DOHH2 (cell line): ENCODE measurements at regions not wholly inside any gene's neighbourhood (a gene's known extent, or its start where the extent isn't known, plus 50 kb on each side); places are given as distances from the start of the nearest gene placed in this dataset.

Experiments used
- H3F3A ChIP-seq: fragments of 200-600 bp; sonication (generic), shearing (Covaris generic); 2 replicates; pipeline ENCODE4 v1.6.0; 2016; ENCODE audit warnings: antibody characterized with exemption, mild to moderate bottlenecking; ENCODE audit not compliant: control insufficient read depth, insufficient read depth
- H3K27ac ChIP-seq: fragments of 200-600 bp; sonication (generic); 2 replicates; pipeline ENCODE4 v1.5.1; 2014; ENCODE audit warnings: low read depth, mild to moderate bottlenecking, low read length, moderate library complexity
- H3K27me3 ChIP-seq: fragments of 200-600 bp; sonication (generic); 2 replicates; pipeline ENCODE4 v1.6.1; 2014; ENCODE audit warnings: mild to moderate bottlenecking, low read length, mixed read lengths; ENCODE audit not compliant: control insufficient read depth
- H3K36me3 ChIP-seq: fragments of 200-600 bp; sonication (generic); 2 replicates; pipeline ENCODE4 v1.6.1; 2014; ENCODE audit warnings: mild to moderate bottlenecking, low read length, moderate library complexity, mixed read lengths; ENCODE audit not compliant: control insufficient read depth
- H3K4me1 ChIP-seq: fragments of 200-600 bp; sonication (generic); 2 replicates; pipeline ENCODE4 v1.6.1; 2014; ENCODE audit warnings: mild to moderate bottlenecking, low read length, mixed read lengths; ENCODE audit not compliant: control insufficient read depth
- H3K4me2 ChIP-seq: fragments of 200-600 bp; sonication (generic); 2 replicates; pipeline ENCODE4 v1.6.0; 2014; ENCODE audit warnings: mild to moderate bottlenecking, low read length, moderate library complexity
- H3K4me3 ChIP-seq: fragments of 200-600 bp; sonication (generic); 2 replicates; pipeline ENCODE4 v1.5.1; 2014; ENCODE audit warnings: mild to moderate bottlenecking, low read length, mixed read lengths
- H3K79me2 ChIP-seq: fragments of 200-600 bp; sonication (generic); 2 replicates; pipeline ENCODE4 v1.6.1; 2014; ENCODE audit warnings: mild to moderate bottlenecking, low read length, mixed read lengths; ENCODE audit not compliant: control insufficient read depth
- H3K9me2 ChIP-seq: fragments of 200-600 bp; sonication (generic); replicated peaks from 2 replicates; pipeline ENCODE4 v1.6.1; 2014; ENCODE audit warnings: mild to moderate bottlenecking, low read length, mixed read lengths; ENCODE audit not compliant: control insufficient read depth
- H3K9me3 ChIP-seq: fragments of 200-600 bp; sonication (generic); 2 replicates; pipeline ENCODE4 v1.6.1; 2014; ENCODE audit warnings: antibody characterized with exemption, low read length, mixed read lengths; ENCODE audit not compliant: control insufficient read depth, insufficient read depth
- H4K20me1 ChIP-seq: fragments of 200-600 bp; sonication (generic); 2 replicates; pipeline ENCODE4 v1.6.0; 2014; ENCODE audit warnings: low read depth, mild to moderate bottlenecking, antibody characterized with exemption, low read length, moderate library complexity; ENCODE audit not compliant: control insufficient read depth, insufficient read depth
- CTCF ChIP-seq: fragments of 200-600 bp; sonication (generic); IDR thresholded peaks from one replicate; pipeline ENCODE4 v1.5.1; 2014; ENCODE audit warnings: antibody characterized with exemption, mild to moderate bottlenecking, low read depth, low read length; ENCODE audit not compliant: poor library complexity, severe bottlenecking
- EZH2phosphoT487 ChIP-seq: fragments of 200-600 bp; sonication (generic); IDR thresholded peaks from 2 replicates; pipeline ENCODE4 v1.6.1; 2017; ENCODE audit warnings: borderline replicate concordance, mild to moderate bottlenecking, antibody characterized with exemption, low read length, moderate library complexity, mixed read lengths

GRCh38 chr6:9646342-9647070, 768.4 kb downstream of the TFAP2A start:
- no peaks in the 10 kb centered on the region for H3K4me1 ChIP-seq
- no peaks in the 10 kb centered on the region for H3K79me2 ChIP-seq
- H3K27ac ChIP-seq, result no peak overlapping the region
- TF ChIP-seq CTCF (no peak), EZH2phosphoT487 (no peak)
- no peak overlapping the region for H3K4me2 ChIP-seq
- H3K9me3 ChIP-seq, result no peaks in the 10 kb centered on the region
- H3K9me2 ChIP-seq, result no peaks in the 10 kb centered on the region
- H3K4me3 ChIP-seq, result no peak overlapping the region
- no peaks in the 10 kb centered on the region for H3K27me3 ChIP-seq
- no peaks in the 10 kb centered on the region for H4K20me1 ChIP-seq
- no peaks in the 10 kb centered on the region for H3F3A ChIP-seq
- no peaks in the 10 kb centered on the region for H3K36me3 ChIP-seq

GRCh38 chr6:9638861-9639260, 776.0 kb downstream of the TFAP2A start:
- Histone ChIP-seq H3K27ac (no peak overlapping the region), H3K9me3 (no peaks in the 10 kb centered on the region), H3K4me3 (no peak overlapping the region), H3K4me2 (no peak overlapping the region), H4K20me1 (no peaks in the 10 kb centered on the region), H3K27me3 (no peaks in the 10 kb centered on the region), H3K79me2 (no peaks in the 10 kb centered on the region), H3F3A (no peaks in the 10 kb centered on the region), H3K9me2 (no peaks in the 10 kb centered on the region), H3K36me3 (no peaks in the 10 kb centered on the region), H3K4me1 (no peaks in the 10 kb centered on the region)
- TF ChIP-seq EZH2phosphoT487, result no peak
- TF ChIP-seq CTCF, result no peak

- no peak overlapping the region for H3K27ac ChIP-seq
- H3K27me3 ChIP-seq, result no peaks in the 10 kb centered on the region
- no peak for TF ChIP-seq CTCF
- H3K4me1 ChIP-seq, result no peaks in the 10 kb centered on the region
- no peaks in the 10 kb centered on the region for H3K9me2 ChIP-seq
- no peaks in the 10 kb centered on the region for H3K36me3 ChIP-seq
- H3F3A ChIP-seq, result no peaks in the 10 kb centered on the region
- H3K4me3 ChIP-seq, result no peak overlapping the region
- H4K20me1 ChIP-seq, result no peaks in the 10 kb centered on the region
- no peaks in the 10 kb centered on the region for H3K79me2 ChIP-seq
- H3K9me3 ChIP-seq, result no peaks in the 10 kb centered on the region; the same call in 1 of the 2 replicates
- H3K4me2 ChIP-seq, result no peak overlapping the region
Measured at GRCh38 chr6:9634776-9635175, 780.1 kb downstream of the TFAP2A start.

- Histone ChIP-seq H3K4me1 (no peaks in the 10 kb centered on the region), H3K36me3 (no peaks in the 10 kb centered on the region), H3F3A (no peaks in the 10 kb centered on the region), H3K79me2 (no peaks in the 10 kb centered on the region), H3K4me2 (no peak overlapping the region), H3K27ac (no peak overlapping the region), H4K20me1 (no peaks in the 10 kb centered on the region), H3K9me2 (no peaks in the 10 kb centered on the region), H3K27me3 (no peaks in the 10 kb centered on the region), H3K9me3 (no peaks in the 10 kb centered on the region; the same call in 1 of the 2 replicates), H3K4me3 (no peak overlapping the region)
- no peak for TF ChIP-seq EZH2phosphoT487
- TF ChIP-seq CTCF, result no peak
Measured at GRCh38 chr6:9632026-9632425, 782.8 kb downstream of the TFAP2A start.
